SU-DHL-6 (cell line): ENCODE measurements at regions not wholly inside any gene's neighbourhood (a gene's known extent, or its start where the extent isn't known, plus 50 kb on each side); places are given as distances from the start of the nearest gene placed in this dataset.

Experiments
- H2AFZ ChIP-seq: fragments of 200-600 bp; sonication (generic); 2 replicates; pipeline ENCODE4 v1.6.1; 2014; ENCODE audit warnings: low read depth, mild to moderate bottlenecking, moderate library complexity, mixed read lengths, antibody characterized with exemption, low read length; ENCODE audit not compliant: severe bottlenecking
- H3F3A ChIP-seq: fragments of 200-600 bp; shearing (Covaris generic); 2 replicates; pipeline ENCODE4 v1.6.0; 2016; ENCODE audit warnings: antibody characterized with exemption, mild to moderate bottlenecking; ENCODE audit not compliant: insufficient read depth
- H3K27ac ChIP-seq: fragments of 200-600 bp; sonication (generic); 2 replicates; pipeline ENCODE4 v1.5.1; 2016; ENCODE audit warnings: low read depth, mild to moderate bottlenecking, low read length, moderate library complexity, mixed read lengths
- H3K27me3 ChIP-seq: fragments of 200-600 bp; sonication (generic), shearing (Covaris generic); 2 replicates; pipeline ENCODE4 v1.6.0; 2014; ENCODE audit warnings: mild to moderate bottlenecking, low read length
- H3K36me3 ChIP-seq: fragments of 200-600 bp; sonication (generic); 2 replicates; pipeline ENCODE4 v1.6.1; 2014; ENCODE audit warnings: mild to moderate bottlenecking, low read length, mixed read lengths
- H3K4me2 ChIP-seq: fragments of 300-600, 200-600 bp; shearing (Covaris generic), sonication (generic); 2 replicates; pipeline ENCODE4 v1.6.0; 2014; ENCODE audit warnings: low read length, low read depth, mild to moderate bottlenecking; ENCODE audit not compliant: poor library complexity, severe bottlenecking
- H3K4me3 ChIP-seq: fragments of 200-600 bp; sonication (generic); 2 replicates; pipeline ENCODE4 v1.5.1; 2014; ENCODE audit warnings: antibody characterized with exemption, low read length, mild to moderate bottlenecking, mixed read lengths; ENCODE audit not compliant: insufficient read depth, poor library complexity, severe bottlenecking
- H3K79me2 ChIP-seq: fragments of 200-600 bp; sonication (generic); 2 replicates; pipeline ENCODE4 v1.6.1; 2014; ENCODE audit warnings: mild to moderate bottlenecking, low read length, moderate library complexity; ENCODE audit not compliant: insufficient read depth
- H3K9ac ChIP-seq: fragments of 200-600 bp; sonication (generic); 2 replicates; pipeline ENCODE4 v1.7.0; 2014; ENCODE audit warnings: mild to moderate bottlenecking, low read length
- H3K9me2 ChIP-seq: fragments of 200-600 bp; sonication (generic); replicated peaks from 2 replicates; pipeline ENCODE4 v1.6.1; 2014; ENCODE audit warnings: low read length; ENCODE audit not compliant: insufficient read depth
- H3K9me3 ChIP-seq: fragments of 200-600 bp; sonication (generic); 2 replicates; pipeline ENCODE4 v1.6.1; 2014; ENCODE audit warnings: low read length, mixed read lengths; ENCODE audit not compliant: insufficient read depth
- H4K20me1 ChIP-seq: fragments of 200-600 bp; sonication (generic); 2 replicates; pipeline ENCODE4 v1.6.1; 2014; ENCODE audit warnings: low read depth, mild to moderate bottlenecking, antibody characterized with exemption, low read length, moderate library complexity, mixed read lengths
- EZH2phosphoT487 ChIP-seq: fragments of 200-600 bp; sonication (generic), shearing (Covaris generic); conservative IDR thresholded peaks from 2 replicates; pipeline ENCODE4 v1.6.1; 2018; ENCODE audit warnings: mild to moderate bottlenecking, antibody characterized with exemption, low read length, moderate library complexity, mixed read lengths
- TF ChIP-seq, protein P1 (sequence below): fragments of 200-600 bp; sonication (generic); IDR thresholded peaks from one replicate; pipeline ENCODE4 v1.5.1; 2017; ENCODE audit warnings: antibody characterized with exemption, mild to moderate bottlenecking, low read length, moderate library complexity; ENCODE audit not compliant: insufficient read depth, poor library complexity, severe bottlenecking

DNA sequence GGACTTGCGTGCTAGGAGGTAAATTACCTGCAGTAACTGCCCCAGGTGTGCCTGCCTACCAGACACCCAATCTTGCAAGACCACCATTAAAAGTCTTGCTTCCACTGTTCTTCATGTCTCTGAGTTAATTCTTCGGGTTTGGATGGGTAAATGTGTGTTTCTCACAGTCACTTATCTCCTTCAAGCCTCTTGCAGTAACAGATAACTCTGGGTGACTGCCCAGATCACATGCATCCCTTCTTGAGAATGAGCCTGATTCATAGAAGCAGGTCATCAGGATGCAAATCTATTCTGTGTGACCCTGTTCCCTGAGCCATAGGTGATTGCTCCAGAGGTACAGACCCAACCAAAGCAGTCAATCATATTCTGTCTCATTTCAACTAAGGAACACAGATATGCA, 194.6 kb downstream of the METTL4 start:
- TF ChIP-seq, protein P1, sequence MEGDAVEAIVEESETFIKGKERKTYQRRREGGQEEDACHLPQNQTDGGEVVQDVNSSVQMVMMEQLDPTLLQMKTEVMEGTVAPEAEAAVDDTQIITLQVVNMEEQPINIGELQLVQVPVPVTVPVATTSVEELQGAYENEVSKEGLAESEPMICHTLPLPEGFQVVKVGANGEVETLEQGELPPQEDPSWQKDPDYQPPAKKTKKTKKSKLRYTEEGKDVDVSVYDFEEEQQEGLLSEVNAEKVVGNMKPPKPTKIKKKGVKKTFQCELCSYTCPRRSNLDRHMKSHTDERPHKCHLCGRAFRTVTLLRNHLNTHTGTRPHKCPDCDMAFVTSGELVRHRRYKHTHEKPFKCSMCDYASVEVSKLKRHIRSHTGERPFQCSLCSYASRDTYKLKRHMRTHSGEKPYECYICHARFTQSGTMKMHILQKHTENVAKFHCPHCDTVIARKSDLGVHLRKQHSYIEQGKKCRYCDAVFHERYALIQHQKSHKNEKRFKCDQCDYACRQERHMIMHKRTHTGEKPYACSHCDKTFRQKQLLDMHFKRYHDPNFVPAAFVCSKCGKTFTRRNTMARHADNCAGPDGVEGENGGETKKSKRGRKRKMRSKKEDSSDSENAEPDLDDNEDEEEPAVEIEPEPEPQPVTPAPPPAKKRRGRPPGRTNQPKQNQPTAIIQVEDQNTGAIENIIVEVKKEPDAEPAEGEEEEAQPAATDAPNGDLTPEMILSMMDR = no peak
- TF ChIP-seq EZH2phosphoT487 = no peak
- Histone ChIP-seq H3K4me2 (no peak overlapping the region), H3K4me3 (no peak overlapping the region)

DNA sequence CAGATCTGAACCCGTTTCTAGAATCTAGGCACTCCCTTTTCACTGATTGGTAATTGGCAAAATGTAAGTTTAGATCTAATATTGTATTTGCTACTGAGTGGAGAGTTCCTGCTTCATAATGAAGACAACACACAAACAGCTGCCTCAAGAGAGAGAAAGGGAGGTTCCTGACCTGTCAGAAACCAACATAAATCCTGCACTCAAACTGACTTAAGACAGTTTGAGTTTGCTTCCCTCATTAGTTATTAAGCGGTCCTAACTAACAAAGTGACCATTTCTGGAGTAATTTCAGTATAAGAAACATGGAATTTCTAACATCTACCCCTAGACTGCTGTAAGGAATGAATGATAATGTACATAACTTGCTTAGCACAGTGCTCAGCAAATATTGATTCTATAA, 191.2 kb downstream of the METTL4 start:
- Histone ChIP-seq H3K36me3 (no peaks in the 10 kb centered on the region), H3K9me3 (no peaks in the 10 kb centered on the region), H3K4me2 (no peak overlapping the region), H3K4me3 (no peak overlapping the region), H3K9me2 (no peaks in the 10 kb centered on the region), H4K20me1 (no peaks in the 10 kb centered on the region), H3K27ac (no peak overlapping the region), H3F3A (no peaks in the 10 kb centered on the region), H3K9ac (no peak overlapping the region), H3K79me2 (no peaks in the 10 kb centered on the region), H2AFZ (no peak overlapping the region), H3K27me3 (no peaks in the 10 kb centered on the region)
- TF ChIP-seq, protein P1 = no peak
- no peak for TF ChIP-seq EZH2phosphoT487

More for the DNA sequence above, 194.6 kb downstream of the METTL4 start:
- H3K9ac ChIP-seq = no peak overlapping the region
- H3K36me3 ChIP-seq = no peaks in the 10 kb centered on the region
- no peaks in the 10 kb centered on the region for H3F3A ChIP-seq
- H3K9me2 ChIP-seq = no peaks in the 10 kb centered on the region
- H3K9me3 ChIP-seq = no peaks in the 10 kb centered on the region
- no peaks in the 10 kb centered on the region for H3K79me2 ChIP-seq
- no peaks in the 10 kb centered on the region for H3K27me3 ChIP-seq
- H4K20me1 ChIP-seq = no peaks in the 10 kb centered on the region
- H2AFZ ChIP-seq = no peak overlapping the region
- no peak overlapping the region for H3K27ac ChIP-seq

DNA sequence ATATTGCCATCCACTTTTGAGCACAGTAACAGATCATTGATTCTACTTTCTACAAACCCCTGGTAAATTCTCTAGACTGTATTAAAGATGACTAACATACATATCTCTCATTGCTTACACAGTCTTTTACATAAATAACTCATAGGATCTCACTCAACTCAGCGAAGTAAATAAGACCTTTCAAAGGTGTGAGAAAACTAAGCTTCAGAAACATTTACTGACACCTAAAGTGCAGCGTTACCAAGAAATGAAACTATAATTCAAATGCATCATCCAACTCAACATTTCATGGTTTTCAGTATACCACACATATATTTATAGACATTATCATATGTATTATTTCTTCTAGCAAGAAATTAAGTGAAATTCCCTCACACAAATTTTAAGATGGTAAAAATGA, 189.8 kb downstream of the METTL4 start:
- H3F3A ChIP-seq = no peaks in the 10 kb centered on the region
- no peaks in the 10 kb centered on the region for H3K9me3 ChIP-seq
- no peak overlapping the region for H3K4me3 ChIP-seq
- no peaks in the 10 kb centered on the region for H3K79me2 ChIP-seq
- H3K4me2 ChIP-seq = no peak overlapping the region
- no peak overlapping the region for H2AFZ ChIP-seq
- H3K36me3 ChIP-seq = no peaks in the 10 kb centered on the region
- no peaks in the 10 kb centered on the region for H3K27me3 ChIP-seq
- no peak overlapping the region for H3K27ac ChIP-seq
- H3K9ac ChIP-seq = no peak overlapping the region
- H4K20me1 ChIP-seq = no peaks in the 10 kb centered on the region
- TF ChIP-seq, protein P1 = no peak
- no peak for TF ChIP-seq EZH2phosphoT487
- no peaks in the 10 kb centered on the region for H3K9me2 ChIP-seq
